OCI-LY7 (cell line): ENCODE measurements at regions not wholly inside any gene's neighbourhood (a gene's known extent, or its start where the extent isn't known, plus 50 kb on each side); places are given as distances from the start of the nearest gene placed in this dataset.
"Not testable (repeated sequence)": the region's sequence is repeated elsewhere in the genome, so short reads cannot be mapped to it uniquely, and the experiment has no call there.

Experiments
- BruUV-seq: library from RNA; stranded (reverse); fragments of 400-500 nt; replicated peaks from 2 replicates; lab custom pipeline; 2021; lab: Mats Ljungman, UMichigan
- CTCF ChIA-PET: fragments of 300-600 bp; sonication (Branson Sonifier 250); formaldehyde crosslinking; loops from one replicate; lab custom pipeline; 2022; ENCODE audit warnings: antibody characterized with exemption; ENCODE audit not compliant: unreplicated experiment; lab: Charles Lee
- POLR2A ChIA-PET: fragments of 300-600 bp; sonication (Branson Sonifier 250); formaldehyde crosslinking; loops from one replicate; lab custom pipeline; 2022; ENCODE audit warnings: antibody characterized with exemption; lab: Charles Lee
- DNase-seq: peaks from one replicate; pipeline ENCODE4 v3.0.0-alpha.2; 2015; ENCODE audit warnings: low spot score
- H2AFZ ChIP-seq: fragments of 200-600 bp; sonication (generic), shearing (Covaris generic); 2 replicates; pipeline ENCODE4 v1.6.1; 2014; ENCODE audit warnings: mild to moderate bottlenecking, antibody characterized with exemption, low read length, moderate library complexity
- H3K27ac ChIP-seq: fragments of 200-600 bp; sonication (generic); 2 replicates; pipeline ENCODE4 v1.5.1; 2014; ENCODE audit warnings: mixed run types, low read depth, mild to moderate bottlenecking, moderate library complexity, low read length, inconsistent platforms; ENCODE audit not compliant: poor library complexity, severe bottlenecking
- H3K36me3 ChIP-seq: fragments of 200-600 bp; sonication (generic); 2 replicates; pipeline ENCODE4 v1.6.1; 2014; ENCODE audit warnings: mild to moderate bottlenecking, antibody characterized with exemption, low read length, moderate library complexity, mixed read lengths; ENCODE audit not compliant: insufficient read depth
- H3K4me1 ChIP-seq: fragments of 200-600 bp; sonication (generic); 2 replicates; pipeline ENCODE4 v1.5.1; 2014; ENCODE audit warnings: mild to moderate bottlenecking, low read length; ENCODE audit not compliant: insufficient read depth, poor library complexity, severe bottlenecking
- H3K4me2 ChIP-seq: fragments of 200-600 bp; sonication (generic); 2 replicates; pipeline ENCODE4 v1.6.1; 2014; ENCODE audit warnings: mild to moderate bottlenecking, low read length
- H3K4me3 ChIP-seq: fragments of 200-600 bp; sonication (generic); 2 replicates; pipeline ENCODE4 v1.5.1; 2014; ENCODE audit warnings: mild to moderate bottlenecking, low read depth, low read length; ENCODE audit not compliant: poor library complexity, severe bottlenecking
- H3K79me2 ChIP-seq: fragments of 200-600 bp; sonication (generic); 2 replicates; pipeline ENCODE4 v1.6.1; 2016; ENCODE audit warnings: low read depth, mild to moderate bottlenecking, low read length, moderate library complexity, mixed read lengths; ENCODE audit not compliant: insufficient read depth
- H3K9me2 ChIP-seq: fragments of 200-600 bp; sonication (generic); 2 replicates; pipeline ENCODE4 v1.6.1; 2016; ENCODE audit warnings: mild to moderate bottlenecking, low read length, mixed read lengths; ENCODE audit not compliant: insufficient read depth
- H3K9me3 ChIP-seq: fragments of 200-600 bp; sonication (generic); 2 replicates; pipeline ENCODE4 v1.6.1; 2014; ENCODE audit warnings: mild to moderate bottlenecking, mixed run types, low read length, mixed read lengths
- H4K20me1 ChIP-seq: fragments of 200-600 bp; sonication (generic); 2 replicates; pipeline ENCODE4 v1.6.1; 2014; ENCODE audit warnings: mild to moderate bottlenecking, antibody characterized with exemption, low read length, moderate library complexity, mixed read lengths; ENCODE audit not compliant: insufficient read depth
- EZH2phosphoT487 ChIP-seq: fragments of 200-600 bp; sonication (generic); IDR thresholded peaks from 2 replicates; pipeline ENCODE4 v1.6.1; 2018; ENCODE audit warnings: low read depth, borderline replicate concordance, mild to moderate bottlenecking, mixed run types, antibody characterized with exemption, low read length, moderate library complexity, mixed read lengths
- intact Hi-C: fragments of 100-400 bp; cut with micrococcal nuclease; formaldehyde crosslinking; loops from one replicate; pipeline ENCODE4 v1.10.0; 2022; ENCODE audit not compliant: unreplicated experiment
- TF ChIP-seq, protein P1 (sequence below): fragments of 200-600 bp; sonication (generic); conservative IDR thresholded peaks from 2 replicates; pipeline ENCODE4 v1.5.1; 2014; ENCODE audit warnings: mild to moderate bottlenecking, antibody characterized with exemption, low read length, moderate library complexity, mixed read lengths

GRCh38 chr2:15693926-15694588 is 102.4 kb downstream of the DDX1 start:
- H3K36me3 ChIP-seq = no peaks in the 10 kb centered on the region
- H3K9me3 ChIP-seq = no peaks in the 10 kb centered on the region
- DNase-seq = no peak
- no peaks in the 10 kb centered on the region for H3K4me1 ChIP-seq
- TF ChIP-seq, protein P1, sequence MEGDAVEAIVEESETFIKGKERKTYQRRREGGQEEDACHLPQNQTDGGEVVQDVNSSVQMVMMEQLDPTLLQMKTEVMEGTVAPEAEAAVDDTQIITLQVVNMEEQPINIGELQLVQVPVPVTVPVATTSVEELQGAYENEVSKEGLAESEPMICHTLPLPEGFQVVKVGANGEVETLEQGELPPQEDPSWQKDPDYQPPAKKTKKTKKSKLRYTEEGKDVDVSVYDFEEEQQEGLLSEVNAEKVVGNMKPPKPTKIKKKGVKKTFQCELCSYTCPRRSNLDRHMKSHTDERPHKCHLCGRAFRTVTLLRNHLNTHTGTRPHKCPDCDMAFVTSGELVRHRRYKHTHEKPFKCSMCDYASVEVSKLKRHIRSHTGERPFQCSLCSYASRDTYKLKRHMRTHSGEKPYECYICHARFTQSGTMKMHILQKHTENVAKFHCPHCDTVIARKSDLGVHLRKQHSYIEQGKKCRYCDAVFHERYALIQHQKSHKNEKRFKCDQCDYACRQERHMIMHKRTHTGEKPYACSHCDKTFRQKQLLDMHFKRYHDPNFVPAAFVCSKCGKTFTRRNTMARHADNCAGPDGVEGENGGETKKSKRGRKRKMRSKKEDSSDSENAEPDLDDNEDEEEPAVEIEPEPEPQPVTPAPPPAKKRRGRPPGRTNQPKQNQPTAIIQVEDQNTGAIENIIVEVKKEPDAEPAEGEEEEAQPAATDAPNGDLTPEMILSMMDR = no peak
- no peak for TF ChIP-seq EZH2phosphoT487
- H3K79me2 ChIP-seq = no peaks in the 10 kb centered on the region
- H3K4me3 ChIP-seq = no peak overlapping the region
- no peaks in the 10 kb centered on the region for H4K20me1 ChIP-seq
- no peaks in the 10 kb centered on the region for H3K9me2 ChIP-seq
- CTCF ChIA-PET = no interaction called here
- H3K27ac ChIP-seq = no peak overlapping the region
- no TSS peak for BruUV-seq
- H3K4me2 ChIP-seq = no peak overlapping the region
- POLR2A ChIA-PET = no interaction called here
- intact Hi-C loops = no loop called here
- no peak overlapping the region for H2AFZ ChIP-seq

DNA sequence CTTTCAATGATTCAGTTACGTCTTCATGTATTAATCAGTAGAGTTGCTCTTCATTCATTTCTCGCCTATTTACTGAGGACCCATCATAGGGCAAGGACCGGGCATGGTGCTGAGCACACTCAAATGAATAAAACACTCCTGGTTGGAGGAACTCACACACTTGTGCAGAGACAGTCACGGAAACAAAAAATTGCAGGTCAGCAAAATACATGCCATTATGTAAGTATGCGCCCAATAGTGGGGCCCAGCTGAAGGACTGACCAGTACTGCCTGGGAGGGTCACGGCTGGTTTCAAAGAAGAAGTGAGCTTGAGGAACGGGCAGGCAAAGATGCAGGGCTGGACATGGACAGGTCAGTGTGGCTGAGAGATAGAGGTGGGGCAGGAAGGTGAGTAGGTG is 102.9 kb downstream of the DDX1 start:
- intact Hi-C loops = no loop called here
- TF ChIP-seq EZH2phosphoT487 = no peak
- TF ChIP-seq, protein P1 = no peak
- Histone ChIP-seq H3K36me3 (no peaks in the 10 kb centered on the region), H3K9me3 (no peaks in the 10 kb centered on the region), H3K9me2 (no peaks in the 10 kb centered on the region), H2AFZ (no peak overlapping the region), H3K4me1 (no peaks in the 10 kb centered on the region), H3K4me3 (no peak overlapping the region), H4K20me1 (no peaks in the 10 kb centered on the region), H3K79me2 (no peaks in the 10 kb centered on the region), H3K4me2 (no peak overlapping the region), H3K27ac (no peak overlapping the region)
- ChIA-PET CTCF (no interaction called here), POLR2A (no interaction called here)
- DNase-seq = no peak
- no TSS peak for BruUV-seq

DNA sequence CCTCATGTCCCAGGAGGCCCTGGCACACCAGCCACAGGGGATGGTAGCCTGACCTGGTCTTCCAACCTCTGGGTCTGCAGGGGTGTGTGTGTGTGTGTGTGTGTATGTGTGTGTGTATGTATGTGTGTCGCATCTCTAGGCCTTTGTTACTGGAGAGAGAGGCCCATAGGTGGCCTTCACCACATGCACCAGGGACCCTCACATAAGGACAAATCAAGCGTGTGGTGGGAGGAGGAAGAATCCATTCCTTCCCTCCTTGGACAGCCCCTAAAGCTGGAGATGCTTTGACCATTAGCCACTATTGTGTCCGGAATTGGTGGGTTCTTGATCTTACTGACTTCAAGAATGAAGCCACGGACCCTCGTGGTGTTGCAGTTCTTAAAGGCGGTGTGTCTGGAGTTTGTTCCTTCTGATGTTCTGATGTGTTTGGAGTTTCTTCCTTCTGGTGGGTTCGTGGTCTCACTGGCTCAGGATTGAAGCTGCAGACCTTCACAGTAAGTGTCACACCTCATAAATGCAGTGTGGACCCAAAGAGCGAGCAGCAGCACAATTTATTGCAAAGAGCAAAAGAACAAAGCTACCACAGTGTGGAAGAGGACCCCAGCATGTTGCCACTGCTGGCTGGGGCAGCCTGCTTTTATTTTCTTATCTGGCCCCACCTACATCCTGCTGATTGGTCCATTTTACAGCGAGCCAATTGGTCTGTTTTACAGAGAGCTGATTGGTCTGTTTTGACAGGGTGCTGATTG is 104.1 kb downstream of the DDX1 start:
- H3K79me2 ChIP-seq = no peaks in the 10 kb centered on the region
- no peak for DNase-seq
- H3K4me2 ChIP-seq = no peak overlapping the region
- H3K9me2 ChIP-seq = no peaks in the 10 kb centered on the region
- H2AFZ ChIP-seq = no peak overlapping the region
- H3K36me3 ChIP-seq = no peaks in the 10 kb centered on the region
- H4K20me1 ChIP-seq = no peaks in the 10 kb centered on the region
- POLR2A ChIA-PET = interaction anchor here (1.2 kb wide), 1 partner anchor 65 kb away, joined by 3 read pairs; no protein-coding TSS in a partner anchor
- no peaks in the 10 kb centered on the region for H3K4me1 ChIP-seq
- H3K4me3 ChIP-seq = no peak overlapping the region
- intact Hi-C loops = no loop called here
- TF ChIP-seq, protein P1 = no peak
- TF ChIP-seq EZH2phosphoT487 = no peak
- H3K9me3 ChIP-seq = no peaks in the 10 kb centered on the region
- BruUV-seq = no TSS peak
- no peak overlapping the region for H3K27ac ChIP-seq
- CTCF ChIA-PET = no interaction called here

DNA sequence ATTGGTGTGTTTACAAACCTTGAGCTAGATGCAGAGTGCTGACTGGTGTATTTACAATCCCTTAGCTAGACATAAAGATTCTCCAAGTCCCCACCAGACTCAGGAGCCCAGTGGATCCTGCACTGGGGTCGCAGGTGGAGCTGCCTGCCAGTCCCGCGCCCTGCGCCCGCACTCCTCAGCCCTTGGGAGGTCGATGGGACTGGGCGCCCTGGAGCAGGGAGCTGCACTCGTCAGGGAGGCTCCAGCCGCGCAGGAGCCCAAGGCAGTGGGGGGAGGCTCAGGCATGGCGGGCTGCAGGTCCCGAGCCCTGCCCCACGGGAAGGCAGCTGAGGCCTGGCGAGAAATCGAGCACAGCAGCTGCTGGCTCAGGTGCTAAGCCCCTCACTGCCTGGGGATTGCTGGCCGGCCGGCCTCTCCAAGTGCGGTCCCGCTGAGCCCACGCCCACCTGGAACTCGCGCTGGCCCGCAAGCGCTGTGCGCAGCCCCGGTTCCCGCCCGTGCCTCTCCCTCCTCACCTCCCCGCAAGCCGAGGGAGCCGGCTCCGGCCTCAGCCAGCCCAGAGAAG is 105.0 kb downstream of the DDX1 start:
- H3K27ac ChIP-seq, BruUV-seq, H3K79me2 ChIP-seq, intact Hi-C loops, H2AFZ ChIP-seq, H3K36me3 ChIP-seq, H3K4me3 ChIP-seq, H3K4me2 ChIP-seq, H3K4me1 ChIP-seq, CTCF ChIA-PET, H4K20me1 ChIP-seq, H3K9me2 ChIP-seq, H3K9me3 ChIP-seq, DNase-seq: not testable (repeated sequence)
- POLR2A ChIA-PET = interaction anchor here (0.6 to 1.2 kb wide), 2 partner anchors 21 to 66 kb away, joined by 3 read pairs; no protein-coding TSS in a partner anchor
